Parathyroid adenoma (tissue), 2 donors: ENCODE measurements at regions not wholly inside any gene's neighbourhood (a gene's known extent, or its start where the extent isn't known, plus 50 kb on each side); places are given as distances from the start of the nearest gene placed in this dataset.

Experiments used
- H2AFZ ChIP-seq: fragments of 300-600 bp; sonication (generic); one replicate; pipeline ENCODE4 v1.7.0; 2017; ENCODE audit warnings: antibody characterized with exemption, mild to moderate bottlenecking
- H3K27ac ChIP-seq: fragments of 300-600 bp; sonication (generic); one replicate; pipeline ENCODE4 v1.7.0; 2017
- H3K27me3 ChIP-seq: fragments of 300-600 bp; sonication (generic); one replicate; pipeline ENCODE4 v1.7.0; 2017; ENCODE audit warnings: low read length; ENCODE audit not compliant: control insufficient read depth, insufficient read depth
- H3K36me3 ChIP-seq: fragments of 300-600 bp; sonication (generic); one replicate; pipeline ENCODE4 v1.7.0; 2017; ENCODE audit warnings: low read length; ENCODE audit not compliant: control insufficient read depth, insufficient read depth
- H3K4me1 ChIP-seq: fragments of 300-600 bp; sonication (generic); one replicate; pipeline ENCODE4 v1.7.0; 2017; ENCODE audit warnings: control low read depth
- H3K4me2 ChIP-seq: fragments of 300-600 bp; sonication (generic); one replicate; pipeline ENCODE4 v1.7.0; 2017; ENCODE audit warnings: low read length
- H3K4me3 ChIP-seq: fragments of 300-600 bp; sonication (generic); one replicate; pipeline ENCODE4 v1.7.0; 2017; ENCODE audit warnings: low read depth, low read length
- H3K79me2 ChIP-seq: fragments of 300-600 bp; sonication (generic); one replicate; pipeline ENCODE4 v1.7.0; 2017; ENCODE audit warnings: control low read depth
- H3K9ac ChIP-seq: fragments of 300-600 bp; sonication (generic); one replicate; pipeline ENCODE4 v1.7.0; 2017; ENCODE audit warnings: mild to moderate bottlenecking
- H3K9me3 ChIP-seq: fragments of 300-600 bp; sonication (generic); one replicate; pipeline ENCODE4 v1.7.0; 2017; ENCODE audit warnings: low read length; ENCODE audit not compliant: control insufficient read depth
- TF ChIP-seq, protein P1 (sequence below): fragments of 300-600 bp; sonication (generic); IDR thresholded peaks from one replicate; pipeline ENCODE4 v1.7.0; 2017; ENCODE audit warnings: antibody characterized with exemption, mild to moderate bottlenecking
- donor health status: primary hyperparathyroidism.

GRCh38 chr18:22505141-22505591 is 87.5 kb upstream of the CTAGE1 start:
- Histone ChIP-seq H3K4me2 (no peak overlapping the region), H3K4me3 (no peak overlapping the region), H3K9ac (no peak overlapping the region), H3K27ac (no peak overlapping the region), H2AFZ (no peak overlapping the region), H3K36me3 (no peaks in the 10 kb centered on the region), H3K9me3 (no peaks in the 10 kb centered on the region), H3K27me3 (no peaks in the 10 kb centered on the region), H3K4me1 (no peaks in the 10 kb centered on the region), H3K79me2 (no peaks in the 10 kb centered on the region)
- TF ChIP-seq, protein P1, sequence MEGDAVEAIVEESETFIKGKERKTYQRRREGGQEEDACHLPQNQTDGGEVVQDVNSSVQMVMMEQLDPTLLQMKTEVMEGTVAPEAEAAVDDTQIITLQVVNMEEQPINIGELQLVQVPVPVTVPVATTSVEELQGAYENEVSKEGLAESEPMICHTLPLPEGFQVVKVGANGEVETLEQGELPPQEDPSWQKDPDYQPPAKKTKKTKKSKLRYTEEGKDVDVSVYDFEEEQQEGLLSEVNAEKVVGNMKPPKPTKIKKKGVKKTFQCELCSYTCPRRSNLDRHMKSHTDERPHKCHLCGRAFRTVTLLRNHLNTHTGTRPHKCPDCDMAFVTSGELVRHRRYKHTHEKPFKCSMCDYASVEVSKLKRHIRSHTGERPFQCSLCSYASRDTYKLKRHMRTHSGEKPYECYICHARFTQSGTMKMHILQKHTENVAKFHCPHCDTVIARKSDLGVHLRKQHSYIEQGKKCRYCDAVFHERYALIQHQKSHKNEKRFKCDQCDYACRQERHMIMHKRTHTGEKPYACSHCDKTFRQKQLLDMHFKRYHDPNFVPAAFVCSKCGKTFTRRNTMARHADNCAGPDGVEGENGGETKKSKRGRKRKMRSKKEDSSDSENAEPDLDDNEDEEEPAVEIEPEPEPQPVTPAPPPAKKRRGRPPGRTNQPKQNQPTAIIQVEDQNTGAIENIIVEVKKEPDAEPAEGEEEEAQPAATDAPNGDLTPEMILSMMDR: no peak

DNA sequence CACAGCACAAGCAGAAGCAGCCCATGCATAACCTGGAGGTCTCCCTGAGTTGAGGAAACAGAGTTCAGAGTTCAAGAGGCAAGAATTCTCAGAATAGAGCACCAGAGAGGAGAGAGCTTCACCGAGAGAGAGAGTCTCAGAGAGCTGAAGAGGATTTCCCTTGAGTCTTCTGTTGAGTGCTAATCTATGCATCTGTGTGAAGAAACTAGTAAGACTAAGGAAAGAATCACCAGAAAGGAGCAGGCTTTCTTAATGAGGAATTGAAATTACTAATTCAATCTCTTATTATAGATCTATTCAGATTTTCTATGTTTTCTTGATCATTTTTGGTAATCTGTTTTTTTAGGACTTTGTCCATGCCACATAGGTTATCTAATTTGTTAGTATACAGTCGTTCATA is 89.3 kb upstream of the CTAGE1 start:
- H3K27me3 ChIP-seq: no peaks in the 10 kb centered on the region
- H3K9ac ChIP-seq: no peak overlapping the region
- no peaks in the 10 kb centered on the region for H3K36me3 ChIP-seq
- H3K27ac ChIP-seq: no peak overlapping the region
- H3K4me3 ChIP-seq: no peak overlapping the region
- no peaks in the 10 kb centered on the region for H3K79me2 ChIP-seq
- no peak overlapping the region for H3K4me2 ChIP-seq
- H2AFZ ChIP-seq: no peak overlapping the region
- no peaks in the 10 kb centered on the region for H3K4me1 ChIP-seq
- no peaks in the 10 kb centered on the region for H3K9me3 ChIP-seq
- TF ChIP-seq, protein P1: no peak

DNA sequence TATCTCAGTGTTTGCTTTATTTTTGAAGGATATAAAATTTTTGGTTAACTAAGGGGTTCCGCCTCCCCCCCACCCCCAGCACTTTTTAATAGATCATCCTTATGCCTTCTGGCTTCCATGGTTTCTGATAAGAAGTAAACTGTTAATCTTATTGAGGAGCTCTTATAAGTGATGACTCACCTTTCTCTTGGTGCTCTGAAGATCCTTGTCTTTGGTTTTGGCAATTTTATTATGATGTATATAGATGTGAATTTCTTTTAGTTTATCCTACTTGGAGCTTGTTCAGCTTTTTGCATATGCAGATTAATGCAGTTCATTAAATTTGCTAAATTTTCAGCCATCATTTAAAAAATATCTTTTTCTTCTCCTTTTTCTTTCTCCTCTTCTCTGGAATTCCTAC is 91.7 kb upstream of the CTAGE1 start:
- Histone ChIP-seq H3K9me3 (no peaks in the 10 kb centered on the region), H3K4me3 (no peak overlapping the region), H3K4me1 (no peaks in the 10 kb centered on the region), H3K4me2 (no peak overlapping the region), H3K27me3 (no peaks in the 10 kb centered on the region), H3K9ac (no peak overlapping the region), H3K79me2 (no peaks in the 10 kb centered on the region), H3K36me3 (no peaks in the 10 kb centered on the region), H2AFZ (no peak overlapping the region), H3K27ac (no peak overlapping the region)
- TF ChIP-seq, protein P1: no peak

DNA sequence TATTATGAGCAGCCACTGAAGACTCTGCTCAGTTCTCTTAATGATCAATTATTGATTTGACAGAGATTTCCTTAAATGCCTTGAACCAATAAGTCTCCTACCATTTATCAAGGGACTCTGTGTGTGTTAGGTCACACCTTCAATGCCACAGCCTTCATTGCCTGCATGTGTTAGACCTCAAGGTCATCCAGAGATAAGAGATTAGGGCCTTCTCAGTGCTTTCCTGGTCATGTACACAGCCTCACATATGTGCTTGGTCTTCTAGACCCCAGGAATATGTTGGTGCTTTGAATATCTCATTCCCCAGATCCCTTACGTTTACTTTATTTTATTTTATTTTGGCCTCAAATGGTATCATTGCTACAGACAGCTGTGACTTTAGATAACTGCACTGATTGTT is 93.0 kb upstream of the CTAGE1 start:
- no peaks in the 10 kb centered on the region for H3K9me3 ChIP-seq
- H3K4me1 ChIP-seq: no peaks in the 10 kb centered on the region
- H3K79me2 ChIP-seq: no peaks in the 10 kb centered on the region
- no peak overlapping the region for H2AFZ ChIP-seq
- H3K27me3 ChIP-seq: no peaks in the 10 kb centered on the region
- H3K4me3 ChIP-seq: no peak overlapping the region
- H3K27ac ChIP-seq: no peak overlapping the region
- no peak overlapping the region for H3K4me2 ChIP-seq
- H3K36me3 ChIP-seq: no peaks in the 10 kb centered on the region
- TF ChIP-seq, protein P1: no peak
- H3K9ac ChIP-seq: no peak overlapping the region

GRCh38 chr18:22513721-22514481 is 96.2 kb upstream of the CTAGE1 start:
- H3K79me2 ChIP-seq: no peaks in the 10 kb centered on the region
- no peak overlapping the region for H3K4me3 ChIP-seq
- no peaks in the 10 kb centered on the region for H3K4me1 ChIP-seq
- no peak overlapping the region for H3K27ac ChIP-seq
- no peaks in the 10 kb centered on the region for H3K9me3 ChIP-seq
- no peak overlapping the region for H3K4me2 ChIP-seq
- H3K27me3 ChIP-seq: no peaks in the 10 kb centered on the region
- TF ChIP-seq, protein P1: no peak
- H3K9ac ChIP-seq: no peak overlapping the region
- no peaks in the 10 kb centered on the region for H3K36me3 ChIP-seq
- no peak overlapping the region for H2AFZ ChIP-seq
